ENCODE measurements at regions not wholly inside any gene's neighbourhood (a gene's known extent, or its start where the extent isn't known, plus 50 kb on each side); places are given as distances from the start of the nearest gene placed in this dataset.

- DNase-seq (ENCODE audit: low spot score), result no peak
Measured at GRCh38 chr10:44619975-44620374, 235.1 kb upstream of the CXCL12 start.

GRCh38 chr10:44627591-44628354 lies 242.9 kb upstream of the CXCL12 start:
- no peak for DNase-seq (ENCODE audit: low spot score)

- DNase-seq (ENCODE audit: low spot score), result no peak
Measured at GRCh38 chr10:44628921-44629320, 244.0 kb upstream of the CXCL12 start.

GRCh38 chr10:44635176-44635575 lies 250.3 kb upstream of the CXCL12 start:
- no peak for DNase-seq (ENCODE audit: low spot score)

- no peak for DNase-seq (ENCODE audit: low spot score)
Measured at GRCh38 chr10:44636625-44637024, 251.7 kb upstream of the CXCL12 start.

- no peak for DNase-seq (ENCODE audit: low spot score)
Measured at GRCh38 chr10:44640429-44640828, 255.5 kb upstream of the CXCL12 start.

GRCh38 chr10:44647473-44647872 lies 262.6 kb upstream of the CXCL12 start:
- no peak for DNase-seq (ENCODE audit: low spot score)

- DNase-seq (ENCODE audit: low spot score), result no peak
Measured at GRCh38 chr10:44647877-44648542, 263.1 kb upstream of the CXCL12 start.

- DNase-seq (ENCODE audit: low spot score), result no peak
Measured at GRCh38 chr10:44650691-44651661, 260.2 kb upstream of the TMEM72 start.

GRCh38 chr10:44651834-44652233 lies 259.3 kb upstream of the TMEM72 start:
- DNase-seq (ENCODE audit: low spot score), result no peak

- DNase-seq (ENCODE audit: low spot score), result no peak
Measured at GRCh38 chr10:44659320-44659719, 251.8 kb upstream of the TMEM72 start.

- DNase-seq (ENCODE audit: low spot score), result no peak
Measured at GRCh38 chr10:44660271-44660670, 250.9 kb upstream of the TMEM72 start.

- no peak for DNase-seq (ENCODE audit: low spot score)
Measured at GRCh38 chr10:44662051-44662450, 249.1 kb upstream of the TMEM72 start.

- no peak for DNase-seq (ENCODE audit: low spot score)
Measured at GRCh38 chr10:44668336-44668735, 242.8 kb upstream of the TMEM72 start.

- DNase-seq (ENCODE audit: low spot score), result no peak
Measured at GRCh38 chr10:44671319-44671718, 239.8 kb upstream of the TMEM72 start.

- DNase-seq (ENCODE audit: low spot score), result no peak
Measured at GRCh38 chr10:44673245-44673983, 237.7 kb upstream of the TMEM72 start.

GRCh38 chr10:44674536-44675386 lies 236.4 kb upstream of the TMEM72 start:
- DNase-seq (ENCODE audit: low spot score), result no peak

GRCh38 chr10:44675387-44675874 lies 235.7 kb upstream of the TMEM72 start:
- no peak for DNase-seq (ENCODE audit: low spot score)

- DNase-seq (ENCODE audit: low spot score), result no peak
Measured at GRCh38 chr10:44680764-44681163, 230.4 kb upstream of the TMEM72 start.

- DNase-seq (ENCODE audit: low spot score), result no peak
Measured at GRCh38 chr10:44682507-44682906, 228.6 kb upstream of the TMEM72 start.

- DNase-seq (ENCODE audit: low spot score), result no peak
Measured at GRCh38 chr10:44684661-44685060, 226.5 kb upstream of the TMEM72 start.

Data from germinal center (tissue), 1 donor.